RPMI7951 (cell line): ENCODE measurements at regions not wholly inside any gene's neighbourhood (a gene's known extent, or its start where the extent isn't known, plus 50 kb on each side); places are given as distances from the start of the nearest gene placed in this dataset.
A peak's percentile ranks its signal among the peaks of the same experiment; 100 is the strongest.
"Not testable (repeated sequence)": the region's sequence is repeated elsewhere in the genome, so short reads cannot be mapped to it uniquely, and the experiment has no call there.

ENCODE experiments used
- DNase-seq: peaks from one replicate; pipeline ENCODE4 v3.0.0-alpha.2; 2012; ENCODE audit warnings: low read depth

- no peak for DNase-seq
Measured at GRCh38 chr5:116787570-116787969, 212.9 kb upstream of the SEMA6A start.

DNA sequence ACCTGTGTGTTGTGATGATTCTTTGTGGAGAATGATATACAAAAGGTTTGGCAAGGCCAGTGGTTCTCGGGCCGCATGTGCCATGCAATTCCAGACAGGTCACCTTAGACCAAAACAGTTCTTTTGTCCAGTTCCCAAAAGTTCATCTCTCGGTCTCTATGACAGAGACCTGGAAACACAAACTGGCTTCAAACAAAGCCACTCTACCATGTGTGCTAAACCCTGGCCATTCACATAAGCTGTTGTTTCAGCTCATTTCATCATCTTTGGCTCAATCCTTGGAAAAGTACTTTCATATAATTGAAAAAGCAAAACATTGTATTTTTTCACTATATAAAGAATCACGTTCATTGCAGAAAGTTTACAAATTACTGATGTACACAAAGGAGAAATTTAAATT, 210.5 kb upstream of the SEMA6A start:
- DNase-seq: no peak

DNA sequence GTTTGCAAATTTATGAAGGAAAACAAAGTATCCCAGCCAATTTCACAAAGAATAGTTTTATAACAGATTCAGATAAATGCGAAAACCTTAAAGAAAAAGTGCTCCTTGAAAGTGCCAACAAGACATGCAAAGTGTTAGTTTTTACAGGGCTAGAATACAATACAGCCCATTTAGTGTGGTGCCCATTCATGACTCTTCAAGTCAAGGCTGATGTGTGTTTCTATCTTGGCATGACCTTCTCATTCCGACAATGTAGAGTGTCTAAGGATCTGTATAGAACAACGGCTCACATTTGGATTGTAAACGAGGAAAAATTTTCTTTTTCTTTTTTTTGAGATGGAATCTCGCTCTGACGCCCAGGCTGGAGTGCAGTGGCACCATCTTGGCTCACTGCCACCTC, 205.2 kb upstream of the SEMA6A start:
- no peak for DNase-seq

GRCh38 chr5:116778651-116779280, 204.1 kb upstream of the SEMA6A start:
- DNase-seq: no peak

GRCh38 chr5:116778032-116778431, 203.4 kb upstream of the SEMA6A start:
- no peak for DNase-seq

GRCh38 chr5:116773926-116774325, 199.3 kb upstream of the SEMA6A start:
- no peak for DNase-seq

- DNase-seq: no peak
Measured at GRCh38 chr5:116772806-116773205, 198.2 kb upstream of the SEMA6A start.

- DNase-seq: no peak
Measured at GRCh38 chr5:116772152-116772501, 197.5 kb upstream of the SEMA6A start.

- peak; percentile 35 for DNase-seq
Measured at GRCh38 chr5:116771466-116772151, 197.0 kb upstream of the SEMA6A start.

- not testable (repeated sequence) for DNase-seq
Measured at GRCh38 chr5:116769953-116770352, 195.3 kb upstream of the SEMA6A start.

- DNase-seq: no peak
Measured at GRCh38 chr5:116769470-116769869, 194.8 kb upstream of the SEMA6A start.

- DNase-seq: peak; percentile 35
Measured at GRCh38 chr5:116766470-116766947, 191.9 kb upstream of the SEMA6A start.

GRCh38 chr5:116765441-116765840, 190.8 kb upstream of the SEMA6A start:
- DNase-seq: no peak

GRCh38 chr5:116764941-116765340, 190.3 kb upstream of the SEMA6A start:
- no peak for DNase-seq

GRCh38 chr5:116763987-116764866, 189.6 kb upstream of the SEMA6A start:
- DNase-seq: no peak

DNA sequence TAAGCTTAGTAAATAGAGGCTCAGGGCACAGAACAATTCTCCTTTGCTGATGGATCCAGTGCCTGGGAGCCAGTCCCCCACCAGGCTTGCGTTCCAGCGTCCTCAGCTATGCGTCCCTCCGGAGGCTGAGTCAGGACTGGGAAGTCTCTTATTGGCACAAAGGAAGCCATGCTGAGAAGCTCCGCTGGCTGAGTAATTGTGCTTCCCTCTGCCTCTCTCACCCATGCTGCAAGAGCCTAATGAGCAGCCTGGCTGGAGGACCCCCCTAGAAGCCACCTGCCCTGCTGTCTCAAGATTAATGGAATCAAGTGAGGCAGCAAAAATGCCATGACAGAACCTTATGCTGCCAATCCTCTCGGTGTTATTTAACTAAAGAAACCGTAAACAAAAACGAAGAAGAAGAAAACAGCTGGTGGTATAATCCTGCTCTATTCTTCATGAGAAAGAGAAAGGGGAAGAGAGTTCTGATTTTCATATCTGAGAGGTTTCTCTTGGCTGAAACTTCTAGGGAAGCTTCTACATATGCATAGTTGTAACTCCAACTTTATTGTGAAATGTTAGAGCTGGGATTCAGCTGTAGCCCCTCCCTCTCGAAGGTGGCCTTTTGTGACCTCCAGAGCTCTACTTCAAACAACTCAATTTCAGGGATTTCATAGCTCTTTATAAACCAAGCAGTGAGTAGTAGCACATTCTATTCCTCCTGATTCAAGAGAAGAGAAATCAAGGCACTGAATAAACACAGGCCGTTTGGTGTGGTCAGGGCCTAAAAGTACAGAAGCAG, 185.4 kb upstream of the SEMA6A start:
- DNase-seq: no peak

- DNase-seq: no peak
Measured at GRCh38 chr5:116757326-116757725, 182.7 kb upstream of the SEMA6A start.

DNA sequence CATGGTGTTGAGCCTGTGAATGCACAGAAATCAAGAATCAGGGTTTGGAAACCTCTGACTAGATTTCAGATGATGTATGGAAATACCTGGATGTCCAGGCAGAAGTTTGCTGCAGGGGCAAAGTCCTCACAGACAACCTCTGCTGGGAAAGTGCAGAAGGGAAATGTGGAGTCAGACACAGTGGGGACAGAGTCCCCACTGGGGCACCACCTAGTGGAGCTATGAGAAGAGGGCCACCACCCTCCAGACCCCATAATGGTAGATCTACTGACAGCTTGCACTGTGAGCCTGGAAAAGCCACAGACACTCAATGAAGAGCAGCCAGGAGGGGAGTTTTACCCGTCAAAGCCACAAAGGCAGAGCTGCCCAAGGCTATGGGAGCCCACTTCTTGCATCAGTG, 181.9 kb upstream of the SEMA6A start:
- no peak for DNase-seq

DNA sequence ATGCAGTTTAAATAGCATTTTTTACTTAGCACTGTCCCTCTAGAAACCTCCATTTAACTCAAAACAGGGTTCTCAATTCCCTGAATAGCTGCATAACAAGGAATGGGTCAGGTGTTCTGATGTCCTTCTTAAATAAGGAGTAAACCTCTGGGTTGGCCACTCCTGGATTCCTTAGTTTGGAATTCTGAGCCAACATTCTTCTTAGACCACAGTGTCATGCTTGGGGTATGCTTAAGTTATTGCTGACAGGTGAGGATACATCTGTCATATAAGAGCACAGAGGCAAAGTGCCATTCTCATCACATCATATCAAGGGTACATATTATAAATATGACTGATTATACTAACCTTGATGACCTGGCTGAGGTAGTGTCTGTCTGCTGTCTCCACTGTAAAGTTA, 179.9 kb upstream of the SEMA6A start:
- no peak for DNase-seq

- no peak for DNase-seq
Measured at GRCh38 chr5:116751684-116752083, 177.1 kb upstream of the SEMA6A start.

DNA sequence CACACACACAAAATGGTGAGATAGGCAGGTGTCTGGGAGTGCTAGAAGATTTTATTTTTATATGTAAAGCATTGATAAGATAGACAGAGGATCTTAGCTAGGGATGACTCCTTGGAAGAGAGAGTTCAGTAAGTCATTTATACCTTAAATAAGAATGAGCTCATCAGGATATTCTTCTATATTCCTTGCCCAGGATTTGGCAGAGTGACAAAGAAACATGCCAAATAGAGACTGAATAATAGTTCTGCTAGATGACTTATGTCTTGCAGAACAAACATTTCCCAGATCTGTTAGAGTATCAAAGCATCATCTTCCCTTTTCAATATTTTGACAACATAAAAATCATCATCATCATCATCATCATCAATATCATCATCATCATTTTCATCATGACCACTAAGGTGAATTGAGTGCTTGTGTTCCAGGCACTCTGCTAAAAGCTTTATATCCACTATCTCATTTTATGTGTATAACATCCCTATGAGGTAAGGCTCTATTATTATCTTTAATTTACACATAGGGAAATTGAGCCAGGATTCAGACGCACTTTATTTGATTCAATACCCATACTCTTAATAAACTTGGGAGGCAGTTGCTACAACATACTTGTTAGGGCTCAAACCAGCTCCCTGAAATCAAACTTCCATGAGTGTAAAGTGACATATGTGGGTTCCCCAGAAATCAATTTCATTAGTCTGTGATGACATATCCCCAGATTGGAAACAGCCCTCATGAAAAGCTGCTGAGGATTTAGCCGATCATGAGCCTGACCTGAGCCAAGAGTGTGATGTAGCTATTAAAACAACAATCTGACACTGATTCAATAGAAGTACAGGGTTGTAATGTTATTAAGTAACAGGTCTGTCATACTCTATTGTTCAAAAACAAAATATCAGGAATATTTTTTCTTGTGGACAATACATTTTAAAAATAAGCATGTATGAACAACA, 176.3 kb upstream of the SEMA6A start:
- DNase-seq: no peak
